ENCODE measurements at regions not wholly inside any gene's neighbourhood (a gene's known extent, or its start where the extent isn't known, plus 50 kb on each side); places are given as distances from the start of the nearest gene placed in this dataset.

GRCh38 chr6:100115407-100116101 lies 121.5 kb upstream of the MCHR2 start:
- Histone ChIP-seq H3K27ac (ENCODE audit: low read length in 2 of 2) (no peak overlapping the region), H2AFZ (ENCODE audit: insufficient read depth, low read depth, low read length, poor library complexity, severe bottlenecking) (no peak overlapping the region), H3K36me3 (replicated peaks in 1 of 2; ENCODE audit: control extremely low read depth in 1 of 2, control insufficient read depth in 1 of 2, extremely low read depth in 1 of 2, insufficient read depth in 2 of 2, low read length in 1 of 2) (no peaks in the 10 kb centered on the region), H3K4me2 (replicated peaks; ENCODE audit: low read depth, low read length, poor library complexity, severe bottlenecking) (no peak overlapping the region), H3K9me3 (ENCODE audit: control extremely low read depth in 1 of 3, control insufficient read depth in 2 of 3, insufficient read depth in 1 of 3, low read length in 2 of 3) (no peaks in the 10 kb centered on the region), H3K27me3 (replicated peaks in 1 of 4; ENCODE audit: control extremely low read depth in 1 of 4, control insufficient read depth in 3 of 4, insufficient read depth in 4 of 4, low read length in 3 of 4) (no peaks in the 10 kb centered on the region), H3K79me2 (ENCODE audit: control insufficient read depth, insufficient read depth, low read length) (no peaks in the 10 kb centered on the region), H3K9ac (ENCODE audit: low read length) (no peak overlapping the region), H3K4me3 (ENCODE audit: control extremely low read depth in 1 of 5, extremely low read depth in 1 of 5, insufficient read depth in 1 of 5, low read depth in 2 of 5, low read length in 4 of 5) (no peak overlapping the region), H3K4me1 (ENCODE audit: control insufficient read depth in 2 of 2, insufficient read depth in 2 of 2, low read length in 2 of 2) (no peaks in the 10 kb centered on the region), H4K20me1 (ENCODE audit: control insufficient read depth, insufficient read depth, low read length, poor library complexity, severe bottlenecking) (no peaks in the 10 kb centered on the region)
- TF ChIP-seq EZH2 (IDR thresholded peaks at IDR 0.05; ENCODE audit: borderline replicate concordance, insufficient read depth, low read depth, low read length, poor library complexity, severe bottlenecking) (no peak), CTCF (IDR thresholded peaks at IDR 0.05) (no peak)
- DNase-seq (no peak), ATAC-seq (ENCODE audit: low read depth) (no peak)
- Mint-ChIP-seq H3K4me3 (no peak overlapping the region), H3K27me3 (peaks cover 6% of the 10 kb centered on the region), H3K4me1 (no peaks in the 10 kb centered on the region), H3K27ac (no peak overlapping the region), H3K9me3 (ENCODE audit: insufficient read depth) (no peaks in the 10 kb centered on the region)
- intact Hi-C loops (cut with micrococcal nuclease): loop anchor here (2.0 kb wide), 2 partner anchors 541 to 549 kb away; no protein-coding TSS in a partner anchor
- no CpG with 5 or more reads among the region's 1 CpG for WGBS (ENCODE audit: insufficient coverage)
- ChIA-PET POLR2A (no interaction called here), CTCF (interaction anchor here (1.3 to 2.2 kb wide), 3 partner anchors 9 to 605 kb away, joined by 4 to 6 read pairs (median 5); no protein-coding TSS in a partner anchor)

DNA sequence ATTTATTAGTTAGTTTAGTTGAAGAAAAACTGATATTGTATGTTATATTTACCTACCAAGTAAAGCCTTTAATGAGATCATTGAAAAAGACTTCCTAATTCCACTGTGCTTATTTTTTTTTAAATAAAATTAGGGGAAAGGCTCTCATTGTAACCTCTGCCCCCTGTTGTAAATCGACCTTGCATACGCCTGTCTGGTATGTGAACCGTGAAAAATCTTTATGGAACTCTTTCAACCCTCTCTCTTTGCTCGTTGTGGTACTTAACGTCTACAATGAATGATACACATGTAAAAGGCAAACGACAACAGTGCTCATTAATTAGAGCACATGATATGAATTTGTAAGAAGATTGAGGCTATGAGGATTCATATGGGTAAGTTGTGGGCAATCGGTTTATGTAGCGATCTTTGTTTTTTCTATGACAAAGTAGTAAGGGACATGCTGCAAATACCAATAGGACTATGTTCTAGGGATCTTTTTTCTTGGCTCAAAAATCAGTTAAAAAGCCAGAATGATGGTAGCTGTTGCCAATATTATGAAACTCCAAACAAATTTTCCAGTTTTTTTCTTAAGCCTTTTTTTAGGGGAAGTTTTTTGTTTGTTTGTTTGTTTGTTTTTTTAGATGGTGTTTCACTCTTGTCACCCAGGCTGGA lies 119.0 kb upstream of the MCHR2 start:
- H3K9ac ChIP-seq (ENCODE audit: low read length): no peak overlapping the region
- no peaks in the 10 kb centered on the region for H3K36me3 ChIP-seq (replicated peaks in 1 of 2; ENCODE audit: control extremely low read depth in 1 of 2, control insufficient read depth in 1 of 2, extremely low read depth in 1 of 2, insufficient read depth in 2 of 2, low read length in 1 of 2)
- POLR2A ChIA-PET: no interaction called here

More for the DNA sequence above, 119.0 kb upstream of the MCHR2 start:
- Histone ChIP-seq H3K4me1 (ENCODE audit: control insufficient read depth in 2 of 2, insufficient read depth in 2 of 2, low read length in 2 of 2) (no peaks in the 10 kb centered on the region), H3K27ac (ENCODE audit: low read length in 2 of 2) (no peak overlapping the region), H3K9me3 (ENCODE audit: control extremely low read depth in 1 of 3, control insufficient read depth in 2 of 3, insufficient read depth in 1 of 3, low read length in 2 of 3) (no peaks in the 10 kb centered on the region), H3K4me2 (replicated peaks; ENCODE audit: low read depth, low read length, poor library complexity, severe bottlenecking) (no peak overlapping the region), H4K20me1 (ENCODE audit: control insufficient read depth, insufficient read depth, low read length, poor library complexity, severe bottlenecking) (no peaks in the 10 kb centered on the region), H2AFZ (ENCODE audit: insufficient read depth, low read depth, low read length, poor library complexity, severe bottlenecking) (no peak overlapping the region), H3K79me2 (ENCODE audit: control insufficient read depth, insufficient read depth, low read length) (no peaks in the 10 kb centered on the region), H3K4me3 (ENCODE audit: control extremely low read depth in 1 of 5, extremely low read depth in 1 of 5, insufficient read depth in 1 of 5, low read depth in 2 of 5, low read length in 4 of 5) (no peak overlapping the region), H3K27me3 (replicated peaks in 1 of 4; ENCODE audit: control extremely low read depth in 1 of 4, control insufficient read depth in 3 of 4, insufficient read depth in 4 of 4, low read length in 3 of 4) (no peaks in the 10 kb centered on the region)
- peaks cover 14% of the 10 kb centered on the region for H3K27me3 Mint-ChIP-seq
- no peak for TF ChIP-seq EZH2 (IDR thresholded peaks at IDR 0.05; ENCODE audit: borderline replicate concordance, insufficient read depth, low read depth, low read length, poor library complexity, severe bottlenecking)
- no peak for TF ChIP-seq CTCF (IDR thresholded peaks at IDR 0.05)
- DNase-seq (no peak), ATAC-seq (ENCODE audit: low read depth) (no peak)
- H3K4me3 Mint-ChIP-seq: no peak overlapping the region
- WGBS (ENCODE audit: insufficient coverage): 100% methylated on average over 3 of the region's 8 CpGs
- no peaks in the 10 kb centered on the region for H3K9me3 Mint-ChIP-seq (ENCODE audit: insufficient read depth)
- CTCF ChIA-PET: no interaction called here
- H3K27ac Mint-ChIP-seq: no peak overlapping the region
- intact Hi-C loops (cut with micrococcal nuclease): no loop called here
- H3K4me1 Mint-ChIP-seq: no peaks in the 10 kb centered on the region
